SU-DHL-6 (cell line): ENCODE measurements at regions not wholly inside any gene's neighbourhood (a gene's known extent, or its start where the extent isn't known, plus 50 kb on each side); places are given as distances from the start of the nearest gene placed in this dataset.

Experiments used
- H2AFZ ChIP-seq: fragments of 200-600 bp; sonication (generic); 2 replicates; pipeline ENCODE4 v1.6.1; 2014; ENCODE audit warnings: low read depth, mild to moderate bottlenecking, moderate library complexity, mixed read lengths, antibody characterized with exemption, low read length; ENCODE audit not compliant: severe bottlenecking
- H3F3A ChIP-seq: fragments of 200-600 bp; shearing (Covaris generic); 2 replicates; pipeline ENCODE4 v1.6.0; 2016; ENCODE audit warnings: antibody characterized with exemption, mild to moderate bottlenecking; ENCODE audit not compliant: insufficient read depth
- H3K27ac ChIP-seq: fragments of 200-600 bp; sonication (generic); 2 replicates; pipeline ENCODE4 v1.5.1; 2016; ENCODE audit warnings: low read depth, mild to moderate bottlenecking, low read length, moderate library complexity, mixed read lengths
- H3K27me3 ChIP-seq: fragments of 200-600 bp; sonication (generic), shearing (Covaris generic); 2 replicates; pipeline ENCODE4 v1.6.0; 2014; ENCODE audit warnings: mild to moderate bottlenecking, low read length
- H3K36me3 ChIP-seq: fragments of 200-600 bp; sonication (generic); 2 replicates; pipeline ENCODE4 v1.6.1; 2014; ENCODE audit warnings: mild to moderate bottlenecking, low read length, mixed read lengths
- H3K4me2 ChIP-seq: fragments of 300-600, 200-600 bp; shearing (Covaris generic), sonication (generic); 2 replicates; pipeline ENCODE4 v1.6.0; 2014; ENCODE audit warnings: low read length, low read depth, mild to moderate bottlenecking; ENCODE audit not compliant: poor library complexity, severe bottlenecking
- H3K4me3 ChIP-seq: fragments of 200-600 bp; sonication (generic); 2 replicates; pipeline ENCODE4 v1.5.1; 2014; ENCODE audit warnings: antibody characterized with exemption, low read length, mild to moderate bottlenecking, mixed read lengths; ENCODE audit not compliant: insufficient read depth, poor library complexity, severe bottlenecking
- H3K79me2 ChIP-seq: fragments of 200-600 bp; sonication (generic); 2 replicates; pipeline ENCODE4 v1.6.1; 2014; ENCODE audit warnings: mild to moderate bottlenecking, low read length, moderate library complexity; ENCODE audit not compliant: insufficient read depth
- H3K9ac ChIP-seq: fragments of 200-600 bp; sonication (generic); 2 replicates; pipeline ENCODE4 v1.7.0; 2014; ENCODE audit warnings: mild to moderate bottlenecking, low read length
- H3K9me2 ChIP-seq: fragments of 200-600 bp; sonication (generic); replicated peaks from 2 replicates; pipeline ENCODE4 v1.6.1; 2014; ENCODE audit warnings: low read length; ENCODE audit not compliant: insufficient read depth
- H3K9me3 ChIP-seq: fragments of 200-600 bp; sonication (generic); 2 replicates; pipeline ENCODE4 v1.6.1; 2014; ENCODE audit warnings: low read length, mixed read lengths; ENCODE audit not compliant: insufficient read depth
- H4K20me1 ChIP-seq: fragments of 200-600 bp; sonication (generic); 2 replicates; pipeline ENCODE4 v1.6.1; 2014; ENCODE audit warnings: low read depth, mild to moderate bottlenecking, antibody characterized with exemption, low read length, moderate library complexity, mixed read lengths
- EZH2phosphoT487 ChIP-seq: fragments of 200-600 bp; sonication (generic), shearing (Covaris generic); conservative IDR thresholded peaks from 2 replicates; pipeline ENCODE4 v1.6.1; 2018; ENCODE audit warnings: mild to moderate bottlenecking, antibody characterized with exemption, low read length, moderate library complexity, mixed read lengths
- TF ChIP-seq, protein P1 (sequence below): fragments of 200-600 bp; sonication (generic); IDR thresholded peaks from one replicate; pipeline ENCODE4 v1.5.1; 2017; ENCODE audit warnings: antibody characterized with exemption, mild to moderate bottlenecking, low read length, moderate library complexity; ENCODE audit not compliant: insufficient read depth, poor library complexity, severe bottlenecking

GRCh38 chr7:25882151-25882773, 269.7 kb upstream of the NFE2L3 start:
- no peak for TF ChIP-seq EZH2phosphoT487
- TF ChIP-seq, protein P1, sequence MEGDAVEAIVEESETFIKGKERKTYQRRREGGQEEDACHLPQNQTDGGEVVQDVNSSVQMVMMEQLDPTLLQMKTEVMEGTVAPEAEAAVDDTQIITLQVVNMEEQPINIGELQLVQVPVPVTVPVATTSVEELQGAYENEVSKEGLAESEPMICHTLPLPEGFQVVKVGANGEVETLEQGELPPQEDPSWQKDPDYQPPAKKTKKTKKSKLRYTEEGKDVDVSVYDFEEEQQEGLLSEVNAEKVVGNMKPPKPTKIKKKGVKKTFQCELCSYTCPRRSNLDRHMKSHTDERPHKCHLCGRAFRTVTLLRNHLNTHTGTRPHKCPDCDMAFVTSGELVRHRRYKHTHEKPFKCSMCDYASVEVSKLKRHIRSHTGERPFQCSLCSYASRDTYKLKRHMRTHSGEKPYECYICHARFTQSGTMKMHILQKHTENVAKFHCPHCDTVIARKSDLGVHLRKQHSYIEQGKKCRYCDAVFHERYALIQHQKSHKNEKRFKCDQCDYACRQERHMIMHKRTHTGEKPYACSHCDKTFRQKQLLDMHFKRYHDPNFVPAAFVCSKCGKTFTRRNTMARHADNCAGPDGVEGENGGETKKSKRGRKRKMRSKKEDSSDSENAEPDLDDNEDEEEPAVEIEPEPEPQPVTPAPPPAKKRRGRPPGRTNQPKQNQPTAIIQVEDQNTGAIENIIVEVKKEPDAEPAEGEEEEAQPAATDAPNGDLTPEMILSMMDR, result no peak
- Histone ChIP-seq H3K27ac (no peak overlapping the region), H3K4me3 (no peak overlapping the region), H3K79me2 (no peaks in the 10 kb centered on the region), H3K27me3 (no peaks in the 10 kb centered on the region), H3K9ac (no peak overlapping the region), H3K9me3 (no peaks in the 10 kb centered on the region), H3F3A (no peaks in the 10 kb centered on the region), H3K9me2 (no peaks in the 10 kb centered on the region), H4K20me1 (no peaks in the 10 kb centered on the region), H3K36me3 (no peaks in the 10 kb centered on the region), H3K4me2 (no peak overlapping the region), H2AFZ (no peak overlapping the region)

GRCh38 chr7:25884265-25884828, 267.7 kb upstream of the NFE2L3 start:
- no peaks in the 10 kb centered on the region for H3K36me3 ChIP-seq
- no peaks in the 10 kb centered on the region for H3K79me2 ChIP-seq
- H3K4me2 ChIP-seq, result no peak overlapping the region
- H3K9ac ChIP-seq, result no peak overlapping the region
- no peak overlapping the region for H2AFZ ChIP-seq
- H3K27ac ChIP-seq, result no peak overlapping the region
- H3F3A ChIP-seq, result no peaks in the 10 kb centered on the region
- no peaks in the 10 kb centered on the region for H3K27me3 ChIP-seq
- no peaks in the 10 kb centered on the region for H3K9me2 ChIP-seq
- H3K4me3 ChIP-seq, result no peak overlapping the region
- no peak for TF ChIP-seq EZH2phosphoT487
- TF ChIP-seq, protein P1, result no peak
- no peaks in the 10 kb centered on the region for H3K9me3 ChIP-seq
- H4K20me1 ChIP-seq, result no peaks in the 10 kb centered on the region

- no peaks in the 10 kb centered on the region for H3K9me3 ChIP-seq
- no peak overlapping the region for H2AFZ ChIP-seq
- no peaks in the 10 kb centered on the region for H3K79me2 ChIP-seq
- H3K27me3 ChIP-seq, result no peaks in the 10 kb centered on the region
- no peaks in the 10 kb centered on the region for H4K20me1 ChIP-seq
- no peak overlapping the region for H3K4me2 ChIP-seq
- H3K27ac ChIP-seq, result no peak overlapping the region
- no peaks in the 10 kb centered on the region for H3K9me2 ChIP-seq
- H3F3A ChIP-seq, result no peaks in the 10 kb centered on the region
- TF ChIP-seq EZH2phosphoT487, result no peak
- TF ChIP-seq, protein P1, result no peak
- no peaks in the 10 kb centered on the region for H3K36me3 ChIP-seq
- H3K4me3 ChIP-seq, result no peak overlapping the region
- no peak overlapping the region for H3K9ac ChIP-seq
Measured at GRCh38 chr7:25885057-25885576, 266.9 kb upstream of the NFE2L3 start.
